OCI-LY1 (cell line): ENCODE measurements at regions not wholly inside any gene's neighbourhood (a gene's known extent, or its start where the extent isn't known, plus 50 kb on each side); places are given as distances from the start of the nearest gene placed in this dataset.

Experiments
- H2AFZ ChIP-seq: fragments of 200-600 bp; sonication (generic), shearing (Covaris generic); 2 replicates; pipeline ENCODE4 v1.6.0; 2014; ENCODE audit warnings: antibody characterized with exemption, mild to moderate bottlenecking, low read length
- H3F3A ChIP-seq: fragments of 200-600 bp; sonication (generic), shearing (Covaris generic); 2 replicates; pipeline ENCODE4 v1.6.0; 2014; ENCODE audit warnings: mild to moderate bottlenecking, antibody characterized with exemption, low read length, moderate library complexity; ENCODE audit not compliant: insufficient read depth
- H3K27ac ChIP-seq: fragments of 200-600 bp; sonication (generic); 2 replicates; pipeline ENCODE4 v1.5.1; 2014; ENCODE audit warnings: low read length, mixed run types, mild to moderate bottlenecking, low read depth; ENCODE audit not compliant: poor library complexity, severe bottlenecking
- H3K27me3 ChIP-seq: fragments of 200-600 bp; sonication (generic); 2 replicates; pipeline ENCODE4 v1.6.0; 2014; ENCODE audit warnings: antibody characterized with exemption, mild to moderate bottlenecking, low read length, moderate library complexity; ENCODE audit not compliant: insufficient read depth
- H3K36me3 ChIP-seq: fragments of 200-600 bp; sonication (generic); 2 replicates; pipeline ENCODE4 v1.6.1; 2014; ENCODE audit warnings: mild to moderate bottlenecking, antibody characterized with exemption, low read length, moderate library complexity, mixed read lengths; ENCODE audit not compliant: insufficient read depth
- H3K4me1 ChIP-seq: fragments of 200-600 bp; sonication (generic); 2 replicates; pipeline ENCODE4 v1.5.1; 2014; ENCODE audit warnings: mild to moderate bottlenecking, low read length, moderate library complexity; ENCODE audit not compliant: insufficient read depth, severe bottlenecking
- H3K4me2 ChIP-seq: fragments of 200-600 bp; sonication (generic), shearing (Covaris generic); 2 replicates; pipeline ENCODE4 v1.6.1; 2014; ENCODE audit warnings: low read length
- H3K4me3 ChIP-seq: fragments of 200-600 bp; sonication (generic); 2 replicates; pipeline ENCODE4 v1.5.1; 2014; ENCODE audit warnings: low read length, low read depth, mild to moderate bottlenecking, mixed read lengths; ENCODE audit not compliant: poor library complexity, severe bottlenecking
- H3K79me2 ChIP-seq: fragments of 200-600 bp; shearing (Covaris generic); 2 replicates; pipeline ENCODE4 v1.6.1; 2016; ENCODE audit warnings: mixed run types, low read length, mixed read lengths; ENCODE audit not compliant: insufficient read depth
- H3K9ac ChIP-seq: fragments of 200-600 bp; sonication (generic), shearing (Covaris generic); 2 replicates; pipeline ENCODE4 v1.6.1; 2014; ENCODE audit warnings: mild to moderate bottlenecking, low read length, mixed read lengths
- H3K9me2 ChIP-seq: fragments of 200-600 bp; sonication (generic), shearing (Covaris generic); 2 replicates; pipeline ENCODE4 v1.6.1; 2014; ENCODE audit warnings: low read depth, mild to moderate bottlenecking, low read length, mixed read lengths
- H3K9me3 ChIP-seq: fragments of 200-600 bp; shearing (Covaris generic); 2 replicates; pipeline ENCODE4 v1.6.1; 2014; ENCODE audit warnings: low read length, mixed read lengths
- H4K20me1 ChIP-seq: fragments of 200-600 bp; sonication (generic), shearing (Covaris generic); 2 replicates; pipeline ENCODE4 v1.6.0; 2016; ENCODE audit warnings: mild to moderate bottlenecking, low read length; ENCODE audit not compliant: insufficient read depth
- CTCF ChIP-seq: fragments of 200-600 bp; sonication (generic), shearing (Covaris generic); IDR thresholded peaks from 2 replicates; pipeline ENCODE4 v1.5.1; 2017; ENCODE audit warnings: mild to moderate bottlenecking, antibody characterized with exemption, low read length, moderate library complexity, mixed read lengths
- EZH2 ChIP-seq: fragments of 200-600 bp; sonication (generic), shearing (Covaris generic); IDR thresholded peaks from 2 replicates; pipeline ENCODE4 v1.8.0; 2017; ENCODE audit warnings: borderline replicate concordance, mixed run types, mild to moderate bottlenecking, antibody characterized with exemption, low read length, moderate library complexity, mixed read lengths

- no peak overlapping the region for H3K27ac ChIP-seq
- no peaks in the 10 kb centered on the region for H3K4me1 ChIP-seq
- no peak for TF ChIP-seq CTCF
- TF ChIP-seq EZH2 = no peak
- H3K9me3 ChIP-seq = no peaks in the 10 kb centered on the region
- H3F3A ChIP-seq = no peaks in the 10 kb centered on the region
- H2AFZ ChIP-seq = no peak overlapping the region
- no peak overlapping the region for H3K9ac ChIP-seq
- H3K9me2 ChIP-seq = no peaks in the 10 kb centered on the region
- H3K4me3 ChIP-seq = no peak overlapping the region
- H3K27me3 ChIP-seq = no peaks in the 10 kb centered on the region
- H4K20me1 ChIP-seq = no peaks in the 10 kb centered on the region
- no peak overlapping the region for H3K4me2 ChIP-seq
- no peaks in the 10 kb centered on the region for H3K36me3 ChIP-seq
- no peaks in the 10 kb centered on the region for H3K79me2 ChIP-seq
These were observed 60.0 kb upstream of the C5orf46 start for GRCh38 chr5:147966326-147966725.

GRCh38 chr5:147965715-147966114, 59.4 kb upstream of the C5orf46 start:
- Histone ChIP-seq H2AFZ (no peak overlapping the region), H4K20me1 (no peaks in the 10 kb centered on the region), H3F3A (no peaks in the 10 kb centered on the region), H3K4me3 (no peak overlapping the region), H3K36me3 (no peaks in the 10 kb centered on the region), H3K4me1 (no peaks in the 10 kb centered on the region), H3K9ac (no peak overlapping the region), H3K4me2 (no peak overlapping the region), H3K79me2 (no peaks in the 10 kb centered on the region), H3K9me3 (no peaks in the 10 kb centered on the region), H3K27me3 (no peaks in the 10 kb centered on the region), H3K27ac (no peak overlapping the region), H3K9me2 (no peaks in the 10 kb centered on the region)
- TF ChIP-seq CTCF (no peak), EZH2 (no peak)

- no peak for TF ChIP-seq EZH2
- no peak for TF ChIP-seq CTCF
- no peaks in the 10 kb centered on the region for H3K4me1 ChIP-seq
- H3K9me3 ChIP-seq = no peaks in the 10 kb centered on the region
- H3K9me2 ChIP-seq = no peaks in the 10 kb centered on the region
- H3K27me3 ChIP-seq = no peaks in the 10 kb centered on the region
- H2AFZ ChIP-seq = no peak overlapping the region
- no peaks in the 10 kb centered on the region for H4K20me1 ChIP-seq
- H3K9ac ChIP-seq = no peak overlapping the region
- no peak overlapping the region for H3K4me3 ChIP-seq
- no peak overlapping the region for H3K4me2 ChIP-seq
- no peaks in the 10 kb centered on the region for H3K36me3 ChIP-seq
- H3K27ac ChIP-seq = no peak overlapping the region
- H3F3A ChIP-seq = no peaks in the 10 kb centered on the region
- no peaks in the 10 kb centered on the region for H3K79me2 ChIP-seq
These were observed 57.8 kb upstream of the C5orf46 start for GRCh38 chr5:147963948-147964693.
